ENCODE measurements at regions not wholly inside any gene's neighbourhood (a gene's known extent, or its start where the extent isn't known, plus 50 kb on each side); places are given as distances from the start of the nearest gene placed in this dataset.
"Not testable (repeated sequence)": the region's sequence is repeated elsewhere in the genome, so short reads cannot be mapped to it uniquely, and the experiment has no call there.

DNA sequence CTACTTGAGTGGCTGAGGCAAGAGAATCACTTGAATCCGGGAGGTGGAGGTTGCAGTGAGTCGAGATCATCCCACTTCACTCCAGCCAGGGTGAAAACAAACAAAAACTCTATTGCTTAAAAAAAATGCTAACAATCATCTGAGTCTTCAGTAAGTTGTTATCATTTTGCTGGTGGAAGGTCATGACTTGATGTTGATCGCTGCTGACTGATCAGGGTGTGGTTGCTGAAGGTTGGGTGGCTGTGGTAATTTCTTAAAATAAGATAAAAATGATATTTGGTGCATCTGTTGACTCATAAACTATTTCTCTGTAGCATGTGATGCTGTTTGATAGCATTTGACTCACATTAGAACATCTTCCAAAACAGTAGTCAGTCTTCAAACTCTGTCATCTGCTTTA lies 349.4 kb upstream of the PAPPA start:
- no peak for DNase-seq (ENCODE audit: low read depth)

DNA sequence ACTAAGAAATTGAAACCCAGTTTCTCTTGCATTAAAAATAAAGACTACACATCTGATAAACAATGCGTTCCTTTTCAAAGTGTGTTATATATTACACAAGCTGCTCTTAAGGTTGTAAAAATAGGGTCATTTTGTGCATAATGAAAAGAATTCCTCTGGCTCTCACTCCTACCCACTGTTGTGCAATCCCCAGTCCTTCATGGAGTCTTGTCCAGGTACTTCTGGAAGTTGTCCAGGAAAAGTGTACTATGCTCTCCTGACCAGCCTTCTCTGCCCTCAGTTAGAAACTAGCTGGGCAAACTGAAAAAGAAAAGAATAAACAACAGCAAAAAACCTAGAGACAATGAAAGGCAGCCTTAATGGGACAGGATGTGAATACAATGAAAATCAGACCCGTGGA lies 345.5 kb upstream of the PAPPA start:
- DNase-seq (ENCODE audit: low read depth) = no peak

DNA sequence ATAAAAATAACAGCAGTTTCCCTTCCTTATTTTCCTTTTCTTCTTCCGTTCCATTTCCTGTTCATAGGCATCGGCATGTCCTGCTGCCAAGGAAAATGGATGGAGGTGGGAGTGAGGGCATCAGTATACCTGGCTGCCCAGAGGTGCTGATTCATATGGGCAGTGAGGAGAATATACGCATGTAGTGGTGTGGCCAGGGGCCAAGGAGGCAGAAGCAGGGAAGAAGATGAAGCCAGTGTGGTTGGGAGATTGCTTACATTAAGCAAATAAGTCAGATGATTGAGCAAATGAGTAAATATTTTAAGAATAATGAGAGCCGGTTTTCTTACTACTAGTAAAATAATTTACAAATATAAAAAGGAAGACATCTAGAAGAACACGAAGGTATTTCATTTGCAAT lies 344.9 kb upstream of the PAPPA start:
- no peak for DNase-seq (ENCODE audit: low read depth)

DNA sequence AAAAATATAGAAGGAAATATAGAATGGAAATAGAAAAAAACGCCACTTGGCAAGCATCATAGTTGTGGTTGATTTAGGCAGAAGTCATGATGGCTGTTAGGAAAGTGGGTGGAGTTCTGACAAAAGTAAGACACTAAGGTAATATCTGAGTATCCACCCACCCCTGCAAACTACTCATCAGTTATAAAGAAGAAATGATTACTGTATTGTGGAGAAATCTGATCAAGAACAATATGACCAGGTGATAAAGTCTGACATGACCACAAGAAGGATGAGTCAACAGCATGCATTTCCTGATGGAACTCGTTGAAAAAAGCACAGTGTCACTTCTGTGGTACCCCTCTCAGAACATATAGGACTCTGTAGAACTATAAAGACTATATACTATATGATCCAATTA lies 343.4 kb upstream of the PAPPA start:
- DNase-seq (ENCODE audit: low read depth) = no peak

DNA sequence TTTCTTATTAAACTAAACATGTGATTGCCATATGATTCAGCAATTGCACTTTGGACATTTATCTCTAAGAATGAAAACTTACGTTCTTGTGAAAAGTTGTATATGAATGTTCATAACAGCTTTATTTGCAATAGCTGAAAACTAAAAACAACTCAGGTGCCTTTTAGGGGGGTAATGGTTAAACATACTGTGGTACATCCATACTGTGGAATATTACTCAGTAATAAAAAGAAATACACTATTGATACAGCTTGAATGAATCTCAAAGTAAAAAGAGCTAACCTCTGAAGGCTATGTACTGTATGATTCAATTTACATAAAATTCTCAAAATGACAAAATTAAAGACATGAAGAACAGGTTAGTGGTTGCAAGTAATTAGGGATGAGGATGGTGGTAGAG lies 339.5 kb upstream of the PAPPA start:
- DNase-seq (ENCODE audit: low read depth) = no peak

DNA sequence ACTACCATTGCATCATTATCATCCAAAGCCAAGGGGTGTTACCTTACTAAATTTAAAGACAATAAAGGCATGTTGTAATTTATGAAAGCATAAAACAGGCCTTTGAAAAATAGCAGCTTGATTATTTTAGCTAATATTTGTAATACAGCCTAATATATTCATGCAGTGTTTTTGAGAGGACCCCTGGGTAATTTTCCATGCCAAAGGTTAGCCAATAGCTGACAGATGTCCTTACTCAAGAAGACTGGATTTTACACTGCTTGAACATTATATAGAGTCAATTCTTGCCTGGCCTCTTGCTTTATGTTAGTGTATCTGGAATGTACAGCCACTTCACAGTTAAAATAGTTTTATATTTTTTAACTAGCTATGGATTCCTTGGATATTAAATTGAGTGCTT lies 337.8 kb upstream of the PAPPA start:
- no peak for DNase-seq (ENCODE audit: low read depth)

DNA sequence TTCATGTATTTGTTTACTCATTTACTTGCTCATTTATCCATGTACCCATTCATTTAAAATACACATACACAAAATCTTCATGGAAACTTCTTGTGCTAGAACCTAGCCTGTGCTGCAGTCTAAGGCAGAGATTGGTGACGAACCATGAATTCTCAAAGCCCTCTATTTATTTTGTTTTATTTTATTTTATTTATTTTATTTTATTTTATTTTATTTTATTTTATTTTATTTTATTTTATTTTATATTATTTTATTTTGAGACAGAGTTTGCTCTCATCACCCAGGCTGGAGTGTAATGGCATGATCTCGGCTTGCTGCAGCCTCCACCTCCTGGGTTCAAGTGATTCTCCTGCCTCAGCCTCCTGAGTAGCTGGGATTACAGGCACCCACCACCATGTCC lies 334.9 kb upstream of the PAPPA start:
- DNase-seq (ENCODE audit: low read depth) = not testable (repeated sequence)

DNA sequence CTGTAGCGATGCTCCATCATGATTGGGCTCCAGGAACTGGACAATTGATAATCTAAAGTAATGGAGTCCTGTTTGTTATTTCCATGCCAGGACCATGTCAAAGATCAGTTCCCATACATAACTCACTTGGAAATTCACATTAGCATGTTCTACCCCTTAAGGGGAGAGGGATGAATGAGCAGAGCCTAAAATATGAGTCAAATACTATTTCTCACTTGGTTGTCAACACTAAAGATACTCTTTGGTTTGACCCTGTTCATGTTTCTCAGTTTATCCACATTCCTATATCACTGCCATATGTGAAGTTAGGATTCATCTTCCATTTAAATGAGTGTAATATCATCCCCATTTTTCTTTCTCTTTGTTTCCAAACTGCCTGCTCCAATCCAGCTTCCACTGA lies 321.6 kb upstream of the PAPPA start:
- DNase-seq (ENCODE audit: low read depth) = no peak

DNA sequence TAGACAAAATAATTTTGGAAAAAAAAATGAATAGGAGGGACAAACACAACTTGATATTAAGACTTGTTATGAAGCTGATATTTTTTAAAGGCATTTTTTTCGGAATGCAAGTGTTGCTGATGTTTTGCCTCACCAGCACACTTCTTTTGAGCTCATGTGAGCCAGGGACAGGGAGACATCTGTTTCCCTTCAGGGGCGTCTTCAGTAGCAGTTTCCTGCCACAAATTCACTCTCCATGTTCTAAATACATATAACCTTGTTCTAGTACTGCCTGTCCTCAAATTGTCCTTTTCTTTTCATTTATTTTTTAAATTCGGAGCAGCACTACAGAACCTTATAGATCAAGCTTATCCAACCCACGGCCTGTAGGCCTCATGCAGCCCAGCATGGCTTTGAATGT lies 316.0 kb upstream of the PAPPA start:
- no peak for DNase-seq (ENCODE audit: low read depth)

DNA sequence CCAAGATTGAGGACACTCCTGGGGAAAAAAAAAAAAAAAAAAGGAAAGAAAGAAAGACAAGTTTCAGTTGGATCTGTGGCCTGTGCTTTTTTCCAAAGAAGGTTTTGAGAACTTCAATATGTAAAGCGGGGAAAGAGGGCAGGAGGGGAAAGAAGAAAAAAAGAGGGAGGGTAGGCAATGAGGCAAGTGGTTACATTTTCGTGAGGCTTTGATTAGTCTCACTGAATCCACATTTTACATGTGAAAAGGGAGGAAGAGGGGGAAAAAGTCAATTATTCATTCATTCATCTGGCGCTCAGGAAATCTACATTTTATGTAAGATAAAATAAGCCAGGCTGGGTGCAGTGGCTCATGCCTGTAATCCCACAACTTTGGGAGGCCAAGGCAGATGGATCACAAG lies 315.2 kb upstream of the PAPPA start:
- no peak for DNase-seq (ENCODE audit: low read depth)

DNA sequence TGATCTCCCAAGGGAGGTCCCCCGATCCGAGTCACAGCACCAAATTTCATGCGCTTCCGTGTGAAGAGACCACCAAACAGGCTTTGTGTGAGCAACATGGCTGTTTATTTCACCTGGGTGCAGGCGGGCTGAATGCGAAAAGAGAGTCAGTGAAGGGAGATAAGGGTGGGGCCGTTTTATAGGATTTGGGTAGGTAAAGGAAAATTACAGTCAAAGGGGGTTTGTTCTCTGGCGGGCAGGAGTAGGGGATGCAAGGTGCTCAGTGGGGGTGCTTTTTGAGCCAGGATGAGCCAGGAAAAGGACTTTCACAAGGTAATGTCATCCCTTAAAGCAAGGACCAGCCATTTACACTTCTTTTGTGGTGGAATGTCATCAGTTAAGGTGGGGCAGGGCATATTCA lies 309.2 kb upstream of the PAPPA start:
- DNase-seq (ENCODE audit: low read depth) = not testable (repeated sequence)

DNA sequence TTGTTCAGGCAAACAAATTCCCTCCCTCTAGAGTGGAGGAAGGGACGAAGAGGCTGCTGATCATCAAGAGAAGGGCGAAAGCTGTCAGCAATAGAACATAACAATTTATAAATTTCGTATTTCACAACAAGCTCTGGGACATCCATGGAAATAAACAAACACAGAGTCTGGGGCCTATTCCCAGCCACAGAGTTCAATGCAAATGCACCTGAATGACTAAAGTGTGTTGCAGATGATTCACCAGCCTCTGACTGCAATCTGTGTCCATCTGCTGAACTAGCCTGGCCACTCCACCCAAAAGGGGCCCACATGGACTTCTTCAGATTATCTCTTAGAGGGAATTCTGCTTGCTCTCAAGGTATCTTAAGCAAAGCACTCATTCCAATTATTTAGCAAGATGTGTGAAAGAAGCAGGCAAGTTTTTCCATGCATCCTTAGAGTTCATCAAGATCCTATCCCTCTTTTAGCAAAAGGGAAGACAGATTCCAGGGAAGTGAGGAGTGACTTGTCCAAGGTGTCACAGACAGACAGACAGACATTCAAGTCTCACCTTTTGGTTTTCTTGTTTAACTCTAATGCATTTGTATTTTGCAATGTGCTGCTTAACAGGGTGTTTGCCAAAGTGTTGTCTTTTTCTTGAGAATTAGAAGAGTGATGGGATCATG lies 307.8 kb upstream of the PAPPA start:
- DNase-seq (ENCODE audit: low read depth) = no peak

DNA sequence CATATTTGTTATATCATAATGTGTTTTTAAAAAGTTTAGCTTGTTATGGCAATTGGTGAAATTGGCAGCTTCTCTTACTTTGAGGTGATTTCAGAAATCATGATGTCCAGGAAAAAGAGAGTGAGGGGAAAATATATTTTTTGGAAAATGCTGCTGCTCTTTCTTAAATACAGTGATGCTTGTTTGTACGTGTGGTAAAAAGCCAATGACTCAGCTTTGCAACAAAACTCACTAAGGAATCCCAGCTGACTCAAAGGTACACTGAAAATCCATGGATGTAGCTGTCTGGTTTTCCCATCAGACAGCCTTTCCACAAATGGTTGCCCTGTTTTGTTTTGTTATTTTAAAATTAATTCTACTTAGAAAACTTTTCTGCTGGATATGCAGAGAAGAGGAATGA lies 306.4 kb upstream of the PAPPA start:
- DNase-seq (ENCODE audit: low read depth) = no peak

DNA sequence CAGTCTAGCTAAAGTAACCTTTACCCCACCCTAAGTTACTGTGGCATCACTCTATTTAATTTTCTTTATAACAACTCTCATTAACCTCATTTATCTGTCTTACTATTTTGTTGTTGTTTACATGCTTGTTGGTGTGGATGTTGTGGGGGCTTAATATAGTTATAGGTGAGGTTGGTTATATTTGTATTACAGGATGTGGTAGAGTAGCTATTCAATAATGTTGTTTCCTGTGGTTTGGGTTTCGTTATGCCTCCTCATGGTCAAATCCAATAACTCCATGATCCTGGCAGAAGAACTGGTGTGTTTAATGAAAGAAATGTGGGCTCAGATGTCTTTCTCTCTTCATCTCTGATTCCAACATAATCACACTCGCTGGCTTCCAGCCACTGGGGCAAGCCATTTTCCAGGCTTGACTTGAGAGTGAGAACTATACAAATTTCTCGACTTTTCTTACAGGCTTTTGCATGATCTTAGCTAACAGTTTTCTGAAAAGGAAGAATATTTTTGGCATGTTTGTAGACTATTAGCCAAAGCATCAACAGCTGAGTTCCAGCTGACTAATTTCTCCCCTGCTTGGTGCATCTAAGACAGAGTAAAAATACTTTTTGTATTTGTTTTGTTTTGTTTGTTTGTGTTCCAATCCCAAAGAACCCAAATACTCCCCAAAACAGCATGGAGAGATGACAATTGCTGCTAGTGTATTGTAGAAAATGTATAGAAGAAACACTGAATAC lies 303.7 kb upstream of the PAPPA start:
- DNase-seq (ENCODE audit: low read depth) = no peak

DNA sequence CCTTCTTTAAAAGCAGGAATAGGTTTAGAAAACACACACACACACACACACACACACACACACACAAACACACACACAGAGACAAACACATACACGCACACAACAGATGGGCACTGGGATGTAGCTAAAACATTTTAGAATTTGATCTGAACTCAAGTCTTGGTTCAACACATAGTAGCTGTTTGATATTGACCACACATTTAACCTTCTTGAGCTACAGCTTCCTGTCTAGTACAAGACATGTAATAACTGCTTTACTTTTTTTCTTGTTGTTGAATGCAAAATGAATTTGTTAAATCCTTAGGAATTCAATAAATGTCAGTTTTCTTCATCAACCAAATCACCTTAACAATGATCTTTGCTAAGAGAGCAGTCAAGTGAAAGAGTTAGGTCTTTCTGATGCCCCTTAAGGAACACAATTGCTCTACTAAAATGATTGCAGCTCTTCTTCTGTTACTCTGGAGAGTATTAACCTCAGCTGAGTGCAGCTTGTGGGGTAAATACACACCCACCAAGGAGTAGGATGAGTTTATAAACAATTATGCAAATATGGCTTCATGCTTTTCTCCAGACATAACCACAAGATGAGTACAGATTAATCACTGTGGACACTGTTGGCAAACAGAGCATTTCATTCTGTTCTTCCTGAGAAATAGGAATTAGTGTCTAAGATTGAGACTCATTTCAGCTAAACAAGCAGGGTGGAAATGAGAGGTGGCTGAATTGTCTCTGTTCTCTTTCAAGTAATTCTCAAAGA lies 302.9 kb upstream of the PAPPA start:
- DNase-seq (ENCODE audit: low read depth) = no peak

DNA sequence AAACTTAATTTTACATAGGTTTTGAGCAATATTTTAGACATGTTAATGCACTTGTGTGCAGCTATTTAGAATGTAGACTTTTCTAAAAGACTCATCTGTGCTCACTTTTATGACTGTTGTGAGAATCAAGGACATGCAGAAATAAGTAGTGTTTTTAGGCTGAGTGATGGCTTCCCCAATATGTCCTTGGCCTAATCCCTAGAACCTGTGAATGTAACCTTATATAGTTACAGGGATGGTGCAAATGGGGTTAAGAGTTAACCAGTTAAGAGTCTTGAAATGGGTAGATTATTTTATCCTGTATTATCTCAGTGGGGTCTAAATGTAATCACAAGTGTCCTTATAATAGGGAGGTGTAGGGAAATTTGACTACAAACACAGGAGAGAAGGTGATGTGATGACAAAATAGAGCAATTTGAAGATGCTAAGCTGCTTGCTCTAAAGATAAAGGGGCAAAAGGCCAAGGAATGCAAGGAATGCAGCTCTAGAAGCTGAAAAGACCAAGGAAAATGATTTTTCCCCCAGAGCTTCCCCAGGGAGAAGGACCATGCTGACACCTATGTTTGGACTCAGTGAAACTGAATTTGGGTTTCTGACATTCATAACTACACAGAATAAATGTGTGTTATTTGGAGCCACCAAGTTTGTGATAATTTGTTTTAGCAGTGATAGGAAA lies 298.0 kb upstream of the PAPPA start:
- peak; percentile 9 for DNase-seq (ENCODE audit: low read depth)

DNA sequence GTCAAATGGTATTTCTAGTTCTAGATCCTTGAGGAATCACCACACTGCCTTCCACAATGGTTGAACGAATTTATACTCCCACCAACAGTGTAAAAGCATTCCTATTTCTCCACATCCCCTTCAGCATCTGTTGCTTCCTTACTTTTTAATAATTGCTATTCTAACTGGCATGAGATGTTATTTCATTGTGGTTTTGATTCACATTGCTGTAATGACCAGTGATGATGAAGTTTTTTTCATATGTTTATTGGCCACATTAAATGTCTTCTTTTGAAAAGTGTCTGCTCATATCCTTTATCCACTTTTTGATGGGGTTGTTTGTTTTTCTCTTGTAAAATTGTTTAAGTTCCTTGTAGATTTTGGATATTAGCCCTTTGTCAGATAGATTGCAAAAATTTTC lies 295.2 kb upstream of the PAPPA start:
- DNase-seq (ENCODE audit: low read depth) = not testable (repeated sequence)

DNA sequence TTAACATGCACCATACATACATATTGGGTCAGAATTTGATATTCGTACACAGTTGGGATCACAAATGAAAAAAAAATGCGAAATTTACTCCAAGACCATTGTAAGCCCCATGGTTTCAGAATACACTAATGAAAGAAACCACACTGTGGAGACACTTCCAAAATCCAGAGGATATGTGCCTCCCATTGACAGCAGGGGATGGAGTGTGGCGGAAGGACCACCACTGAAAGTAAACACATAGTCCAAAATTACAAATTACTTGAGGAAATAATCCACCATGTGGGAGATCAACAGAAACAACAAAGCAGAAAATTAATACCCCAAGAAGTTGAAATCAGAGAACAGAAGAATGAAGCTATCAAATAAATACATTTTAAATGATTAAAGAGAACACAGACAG lies 291.6 kb upstream of the PAPPA start:
- no peak for DNase-seq (ENCODE audit: low read depth)

DNA sequence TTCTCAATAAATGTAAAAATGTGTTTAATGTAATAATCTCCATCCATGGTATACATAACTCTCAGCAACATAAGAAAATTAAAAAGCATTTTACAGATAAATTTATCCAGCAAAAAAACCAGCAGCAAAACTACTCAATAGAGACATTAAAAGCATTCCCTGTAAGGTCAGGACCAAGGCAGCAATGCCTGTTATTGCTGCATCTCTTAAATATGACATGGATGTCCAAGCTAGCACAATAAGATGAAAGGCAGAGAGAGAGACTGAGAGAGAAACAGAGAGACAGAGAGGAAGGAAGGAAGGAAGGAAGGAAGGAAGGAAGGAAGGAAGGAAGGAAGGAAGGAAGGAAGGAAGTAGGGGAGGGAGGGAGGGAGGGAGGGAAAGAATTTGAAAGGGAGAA lies 289.0 kb upstream of the PAPPA start:
- DNase-seq (ENCODE audit: low read depth) = no peak

DNA sequence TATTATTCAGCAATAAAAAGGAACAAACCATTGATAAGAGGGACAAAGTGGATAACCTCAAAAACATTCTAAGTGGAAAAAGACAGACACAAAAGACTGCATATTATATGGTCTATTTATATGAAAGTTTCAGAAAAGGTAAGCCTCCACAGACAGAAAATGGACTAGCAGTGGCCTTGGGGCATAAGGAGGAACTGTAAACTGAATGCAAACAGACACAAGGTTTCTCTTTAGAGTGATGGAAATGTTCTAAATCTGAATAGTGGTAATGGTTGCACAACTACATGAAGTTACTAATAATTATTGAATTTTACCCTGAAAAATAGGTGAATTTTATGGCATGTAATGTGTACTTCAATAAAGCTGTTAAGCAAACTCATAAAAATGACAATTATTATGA lies 286.3 kb upstream of the PAPPA start:
- no peak for DNase-seq (ENCODE audit: low read depth)

DNA sequence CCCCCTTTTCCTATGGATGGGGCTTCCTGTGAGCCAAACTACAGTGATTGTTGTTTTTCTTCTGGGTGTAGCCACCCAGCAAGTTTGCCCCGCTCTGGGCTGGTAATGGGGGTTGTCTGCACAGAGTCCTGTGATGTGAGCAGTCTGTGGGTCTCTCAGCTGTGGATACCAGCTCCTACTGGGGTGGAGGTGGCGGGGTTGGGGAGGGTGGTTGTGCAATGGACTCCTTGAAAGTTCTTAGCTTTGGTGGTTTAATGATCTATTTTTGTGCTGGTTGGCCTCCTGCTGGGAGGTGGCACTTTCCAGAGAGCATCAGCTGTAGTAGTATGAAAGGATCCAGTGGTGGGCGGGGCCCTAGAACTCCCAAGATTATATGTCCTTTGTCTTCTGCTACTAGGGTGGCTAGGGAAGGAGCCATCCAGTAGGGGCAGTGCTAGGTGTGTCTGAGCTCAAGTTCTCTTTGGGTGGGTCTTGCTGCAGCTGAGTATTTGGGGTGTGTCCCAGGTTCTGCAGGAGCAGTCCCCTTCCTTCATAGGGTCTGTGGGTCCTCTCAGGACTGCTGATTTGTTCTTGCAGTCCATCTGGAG lies 275.6 kb upstream of the PAPPA start:
- no peak for DNase-seq (ENCODE audit: low read depth)

DNA sequence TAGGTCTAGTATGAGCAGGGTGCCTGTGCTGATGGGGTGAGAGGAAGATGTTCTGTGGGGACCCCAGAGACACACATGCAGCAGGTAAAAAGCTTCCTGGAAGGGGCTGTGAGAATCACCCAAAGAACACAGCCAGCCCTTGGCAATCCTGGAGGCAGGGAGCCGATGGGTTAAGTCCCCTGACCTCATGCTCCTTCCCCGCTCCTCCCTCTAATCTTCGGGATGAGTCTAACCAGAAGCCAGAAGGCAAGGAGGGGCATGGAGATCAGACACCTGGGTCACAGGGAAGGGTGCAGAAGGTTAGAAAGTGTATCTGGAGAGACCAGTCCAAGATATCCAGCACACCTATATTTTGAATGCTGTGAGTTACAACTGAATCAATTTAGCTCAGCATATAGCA lies 274.1 kb upstream of the PAPPA start:
- no peak for DNase-seq (ENCODE audit: low read depth)

Data from HS-27A (cell line).